HG03460 (cell line): ENCODE measurements at regions not wholly inside any gene's neighbourhood (a gene's known extent, or its start where the extent isn't known, plus 50 kb on each side); places are given as distances from the start of the nearest gene placed in this dataset.
"Not testable (repeated sequence)": the region's sequence is repeated elsewhere in the genome, so short reads cannot be mapped to it uniquely, and the experiment has no call there.

Source experiments
- ATAC-seq: cut with Tn5 transposase; IDR thresholded peaks from one replicate; pipeline ENCODE4 v1.9.1; 2021; ENCODE audit not compliant: unreplicated experiment

DNA sequence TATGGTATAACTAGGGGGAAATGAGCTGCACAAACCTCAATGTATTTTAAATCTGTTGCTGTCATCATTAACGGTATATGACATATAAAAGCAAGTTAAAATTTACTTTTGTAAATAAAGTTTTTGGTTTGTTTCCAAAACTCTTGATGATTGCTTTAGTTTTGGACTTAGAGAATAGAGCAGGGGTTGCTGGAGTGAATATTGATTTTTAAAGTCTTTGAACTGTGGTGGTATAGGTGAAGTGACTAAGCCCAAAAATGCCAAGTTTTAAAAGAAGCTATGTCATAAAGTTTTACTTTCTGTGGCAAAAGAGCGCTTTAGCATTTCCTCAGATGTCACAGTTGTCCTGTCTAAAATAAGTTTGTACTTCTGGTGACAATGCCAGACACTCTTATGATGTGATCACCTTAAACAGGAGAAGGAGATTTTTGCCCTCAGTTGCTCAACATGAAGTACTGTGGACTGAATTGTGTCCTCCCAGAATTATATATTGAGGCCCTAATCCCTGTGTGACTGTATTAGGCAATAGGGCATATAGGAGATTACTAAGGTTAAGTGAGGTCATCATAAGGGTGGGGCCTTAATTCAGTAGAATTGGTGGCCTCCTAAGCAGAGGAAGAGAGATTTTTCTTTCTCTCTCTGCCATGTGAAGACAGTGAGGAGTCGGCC, 175.2 kb upstream of the PLGLB1 start:
- not testable (repeated sequence) for ATAC-seq

DNA sequence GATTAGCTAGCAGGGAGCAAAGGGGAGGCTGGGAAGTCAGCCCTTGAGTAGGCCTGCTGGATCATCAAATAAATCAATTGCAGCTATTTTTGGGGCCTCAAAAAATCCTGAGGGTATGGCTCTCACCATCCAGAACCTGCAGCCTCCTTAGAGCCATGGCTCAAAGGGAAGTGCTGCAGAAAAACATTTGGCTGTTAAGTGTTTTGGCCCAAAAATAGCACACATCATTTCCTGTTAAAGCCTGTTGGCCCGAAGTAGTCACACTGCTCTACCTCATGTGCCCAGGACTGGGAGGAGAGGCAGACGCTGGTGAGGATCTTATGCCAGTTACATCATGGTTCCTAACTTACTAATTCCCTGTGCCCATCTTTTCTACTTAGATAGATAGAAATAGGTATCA, 176.8 kb upstream of the PLGLB1 start:
- not testable (repeated sequence) for ATAC-seq

DNA sequence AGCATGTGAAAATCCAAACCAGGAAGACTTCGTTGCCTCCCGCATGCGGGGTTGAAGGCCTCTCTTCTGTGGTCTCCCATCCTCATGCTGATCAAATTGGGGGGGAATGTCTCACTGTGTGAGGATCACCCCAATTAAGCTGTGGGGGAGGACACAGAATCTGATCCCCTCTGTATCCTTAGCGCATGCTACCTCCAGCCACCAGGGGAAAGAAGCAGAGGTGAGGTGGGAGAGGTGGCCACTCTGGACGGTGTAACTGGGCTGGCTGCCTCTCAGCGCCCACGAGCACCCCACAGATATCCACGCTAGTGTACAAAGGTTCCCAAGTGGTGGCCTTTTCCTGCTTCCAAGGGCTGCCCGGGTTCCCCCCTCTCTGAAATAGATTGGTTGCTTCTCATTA, 177.6 kb upstream of the PLGLB1 start:
- not testable (repeated sequence) for ATAC-seq

GRCh38 chr2:87204569-87205147, 183.0 kb upstream of the PLGLB1 start:
- not testable (repeated sequence) for ATAC-seq

- not testable (repeated sequence) for ATAC-seq
Measured at GRCh38 chr2:87212938-87213337, 191.3 kb upstream of the PLGLB1 start.

GRCh38 chr2:87217005-87217404, 195.4 kb upstream of the PLGLB1 start:
- ATAC-seq = not testable (repeated sequence)

- not testable (repeated sequence) for ATAC-seq
Measured at GRCh38 chr2:87217741-87218410, 196.2 kb upstream of the PLGLB1 start.

DNA sequence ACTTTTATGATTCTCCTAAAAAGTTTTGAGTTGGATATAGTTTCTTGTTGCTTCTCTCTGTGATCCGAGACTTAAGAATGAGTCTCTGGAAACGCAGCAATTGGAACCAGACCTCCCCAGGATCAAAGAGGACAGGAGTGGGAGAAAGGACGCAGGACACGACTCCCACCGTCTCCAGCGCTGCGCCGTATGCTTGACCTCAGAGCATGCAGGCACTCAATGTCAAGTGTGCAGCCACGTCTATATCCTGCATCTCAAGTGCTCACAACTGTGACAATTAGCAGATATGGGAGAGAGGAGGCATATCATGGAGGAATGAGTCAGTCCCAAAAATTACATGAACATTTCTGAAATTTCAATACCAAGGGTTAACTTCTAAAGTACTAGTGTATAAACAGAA, 199.0 kb upstream of the PLGLB1 start:
- ATAC-seq = not testable (repeated sequence)

DNA sequence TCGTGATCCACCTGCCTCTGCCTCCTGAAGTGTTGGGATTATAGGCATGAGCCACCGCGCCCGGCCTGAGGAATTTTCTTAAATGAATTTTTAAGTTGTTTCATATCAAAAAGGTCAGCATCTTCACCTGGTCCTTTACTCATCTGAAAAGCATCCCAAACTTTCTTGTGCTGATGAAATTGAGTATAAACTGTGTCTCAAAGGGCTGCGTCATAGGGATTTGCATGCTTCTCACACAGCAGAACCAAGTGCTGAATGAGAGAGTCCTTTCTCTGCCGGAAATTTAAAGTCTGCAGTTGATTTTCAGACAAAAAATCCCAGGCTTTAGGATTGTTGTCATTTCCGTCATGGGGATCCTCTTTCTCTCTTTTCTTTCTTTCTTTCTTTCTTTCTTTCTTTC, 200.5 kb upstream of the PLGLB1 start:
- not testable (repeated sequence) for ATAC-seq

DNA sequence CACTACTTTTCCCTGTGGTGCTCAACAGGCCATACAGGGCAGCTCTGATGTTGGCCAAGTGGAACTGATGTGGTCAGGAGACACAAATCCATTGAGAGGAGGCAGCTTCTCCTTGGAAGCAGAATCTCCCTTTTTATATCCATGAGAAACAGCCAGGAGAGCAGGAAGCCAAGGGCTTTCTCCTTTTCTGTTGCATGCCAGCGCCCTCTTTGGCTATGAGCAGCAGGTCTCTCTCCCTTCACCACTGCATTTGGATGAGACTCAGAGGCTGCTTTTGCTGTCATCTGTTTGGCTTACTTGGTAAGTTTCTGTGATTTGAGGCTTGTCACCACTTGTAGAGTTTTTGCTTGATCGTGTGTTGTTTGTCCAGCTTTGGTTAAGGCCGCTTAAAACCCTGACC, 202.2 kb upstream of the PLGLB1 start:
- ATAC-seq = not testable (repeated sequence)

GRCh38 chr2:87229091-87229689, 207.5 kb upstream of the PLGLB1 start:
- ATAC-seq = not testable (repeated sequence)

DNA sequence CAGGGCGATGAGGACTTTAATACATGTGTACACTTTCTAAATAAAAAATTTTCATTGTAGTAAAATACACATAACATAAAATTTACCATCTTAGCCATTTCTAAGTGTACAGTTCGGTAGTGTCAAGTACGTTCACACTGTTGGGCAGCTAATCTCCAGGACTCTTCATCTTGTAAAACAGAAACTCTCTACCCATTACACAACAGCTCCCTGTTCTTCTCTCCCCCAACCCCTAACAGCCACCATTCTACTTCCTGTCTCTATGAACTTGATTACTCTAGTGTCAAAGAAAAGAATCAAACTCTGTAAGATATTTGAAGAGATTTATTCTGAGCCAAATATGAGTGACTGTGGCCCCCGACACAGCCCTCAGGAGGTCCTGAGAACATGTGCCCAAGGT, 208.3 kb upstream of the PLGLB1 start:
- not testable (repeated sequence) for ATAC-seq

DNA sequence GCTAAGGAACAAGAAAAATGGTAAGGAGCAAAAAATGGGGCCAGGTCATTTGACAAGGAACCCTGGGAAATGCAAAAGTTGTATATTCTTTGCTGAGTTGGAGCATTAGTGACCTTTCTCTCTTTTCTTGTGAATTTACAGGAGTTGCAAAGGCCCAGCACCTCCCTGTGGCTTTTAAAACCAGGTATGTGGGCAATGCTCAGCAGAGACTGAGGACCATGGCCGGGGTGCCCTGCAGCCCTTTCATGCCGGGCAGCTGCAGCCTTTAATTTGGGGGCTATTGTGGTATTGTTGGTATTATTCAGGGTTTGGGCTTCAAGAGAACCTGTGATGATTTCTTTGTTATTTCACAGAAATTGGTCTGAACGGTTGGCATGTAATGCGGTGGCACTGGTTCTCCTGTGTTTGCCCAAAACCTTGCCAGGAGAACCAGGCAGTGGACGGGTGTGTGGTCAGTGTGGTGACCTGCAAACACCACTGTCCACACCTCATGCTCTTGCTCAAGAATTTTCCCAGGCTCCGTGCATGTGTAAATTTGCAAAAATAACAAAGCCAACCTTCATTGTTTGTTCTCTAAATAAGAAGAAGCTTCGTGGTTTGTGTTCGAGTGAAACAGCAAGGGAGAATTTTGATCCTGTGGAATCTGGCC, 213.8 kb upstream of the PLGLB1 start:
- not testable (repeated sequence) for ATAC-seq

DNA sequence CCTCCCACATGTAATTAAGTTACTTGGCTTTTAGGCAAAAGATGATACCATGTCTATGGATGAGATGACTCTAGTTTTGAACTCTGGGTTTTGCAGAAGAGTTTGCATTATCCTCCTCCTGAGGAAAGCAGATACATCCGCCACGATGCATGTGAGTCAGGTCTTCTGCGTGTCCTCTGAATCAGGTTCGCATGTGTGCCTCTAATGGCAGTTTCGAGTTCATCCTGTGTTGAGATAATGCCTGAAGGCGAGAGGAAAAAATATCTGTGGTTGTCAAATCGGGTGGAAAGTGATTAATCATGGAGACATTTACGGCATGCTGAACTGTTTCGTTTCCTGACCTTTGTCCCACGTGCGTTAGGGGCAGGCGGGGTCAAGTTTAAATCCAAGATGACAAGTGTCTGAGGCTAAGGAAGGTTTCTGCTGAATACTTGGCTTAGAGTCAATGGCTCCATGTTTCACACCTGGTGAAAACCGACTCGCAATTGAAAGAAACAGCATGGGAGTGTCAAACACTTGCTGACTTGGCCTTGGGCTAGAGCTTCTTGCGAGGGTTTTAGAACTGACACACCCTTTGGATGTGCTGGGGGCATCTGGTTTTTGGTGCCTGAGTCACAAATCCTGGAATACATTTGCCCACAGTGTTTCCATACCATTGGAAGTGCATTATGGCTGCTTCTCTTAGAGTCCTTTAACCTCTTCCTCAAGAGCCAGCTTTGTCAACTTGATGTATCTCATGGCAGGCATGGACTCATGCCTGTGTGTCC, 216.1 kb upstream of the PLGLB1 start:
- ATAC-seq = not testable (repeated sequence)

DNA sequence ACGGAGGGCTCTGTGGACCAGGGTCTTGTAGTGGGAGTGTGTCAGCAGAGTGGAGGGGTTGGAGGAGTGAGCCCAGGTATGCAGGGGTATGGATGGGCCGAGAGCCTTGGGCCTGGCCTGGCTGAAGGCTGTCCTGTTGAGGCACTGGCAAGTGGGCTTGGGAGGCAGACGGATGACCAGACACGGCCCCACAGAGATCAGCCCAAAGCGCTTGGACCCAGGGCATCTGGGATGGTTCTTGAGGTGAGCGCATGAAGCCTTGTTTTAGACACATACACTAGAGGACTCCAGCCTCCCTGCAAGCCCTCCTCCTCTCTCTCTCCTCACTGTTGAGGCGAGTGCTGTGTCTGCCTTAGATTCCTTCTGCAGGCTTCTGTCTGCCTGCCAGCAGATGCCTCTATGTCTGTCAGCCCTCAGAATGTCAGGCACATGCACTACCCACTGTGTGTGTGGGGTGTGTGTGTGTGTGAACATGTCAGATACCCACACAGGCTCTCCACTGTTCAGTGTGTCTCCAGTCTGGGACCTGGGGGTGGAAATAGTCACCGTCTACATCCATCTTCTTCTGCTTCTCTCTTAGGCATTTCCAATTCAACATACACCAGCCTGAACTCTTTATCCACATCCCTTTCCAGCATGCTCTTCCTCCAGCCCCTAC, 218.0 kb upstream of the PLGLB1 start:
- ATAC-seq = not testable (repeated sequence)

DNA sequence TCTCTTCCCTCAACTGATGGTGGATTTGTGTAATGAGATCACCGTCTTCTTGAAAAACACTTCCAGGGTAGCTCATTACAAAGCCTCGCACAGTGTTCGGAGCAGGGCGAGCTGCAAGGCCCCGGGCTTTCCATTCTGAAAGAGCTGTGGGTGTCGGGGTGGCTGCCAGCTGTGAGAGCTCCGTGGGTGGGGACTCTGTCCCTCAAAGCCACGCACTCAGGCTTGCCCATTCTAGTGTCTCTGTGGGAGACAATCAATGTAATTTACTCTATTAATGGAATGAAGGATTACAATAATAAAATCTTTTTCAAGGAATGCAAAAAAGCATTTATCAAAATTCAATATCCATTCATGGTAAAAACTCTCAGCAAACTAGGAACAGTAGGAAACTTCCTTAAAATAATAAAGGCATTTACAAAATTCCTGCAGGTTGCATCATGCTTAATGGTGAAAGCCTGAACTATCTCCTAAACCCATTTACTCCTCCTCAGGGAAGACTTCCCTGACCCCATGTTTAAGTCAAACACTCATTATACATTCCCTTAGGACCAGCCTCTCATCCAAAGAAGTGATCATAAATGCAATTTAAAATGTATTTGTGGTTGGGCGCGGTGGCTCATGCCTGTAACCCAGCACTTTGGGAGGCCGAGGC, 224.5 kb upstream of the PLGLB1 start:
- not testable (repeated sequence) for ATAC-seq

DNA sequence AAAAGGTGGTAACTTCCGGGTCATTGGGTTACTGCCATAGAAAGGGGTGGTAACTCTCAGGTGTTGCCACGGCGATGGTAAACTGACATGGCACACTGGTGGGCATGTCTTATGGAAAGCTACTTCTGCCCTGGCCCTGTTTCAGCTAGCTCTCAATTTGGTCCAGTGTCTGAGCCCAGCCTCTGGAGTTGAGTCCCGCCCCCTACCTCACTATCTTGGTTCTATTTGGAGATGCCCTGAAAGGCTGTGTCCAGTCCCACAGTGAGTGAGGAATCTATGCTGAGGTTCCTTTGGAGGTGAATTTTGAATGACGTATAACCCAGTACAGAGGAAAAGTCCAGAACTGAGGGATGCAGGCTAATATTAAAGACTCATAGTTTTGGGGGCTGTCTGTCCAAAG, 230.4 kb upstream of the PLGLB1 start:
- not testable (repeated sequence) for ATAC-seq

GRCh38 chr2:87254562-87254961, 232.9 kb upstream of the PLGLB1 start:
- not testable (repeated sequence) for ATAC-seq

GRCh38 chr2:87255410-87255809, 233.8 kb upstream of the PLGLB1 start:
- not testable (repeated sequence) for ATAC-seq
